ENCODE measurements at regions not wholly inside any gene's neighbourhood (a gene's known extent, or its start where the extent isn't known, plus 50 kb on each side); places are given as distances from the start of the nearest gene placed in this dataset.
"Not testable (repeated sequence)": the region's sequence is repeated elsewhere in the genome, so short reads cannot be mapped to it uniquely, and the experiment has no call there.

DNA sequence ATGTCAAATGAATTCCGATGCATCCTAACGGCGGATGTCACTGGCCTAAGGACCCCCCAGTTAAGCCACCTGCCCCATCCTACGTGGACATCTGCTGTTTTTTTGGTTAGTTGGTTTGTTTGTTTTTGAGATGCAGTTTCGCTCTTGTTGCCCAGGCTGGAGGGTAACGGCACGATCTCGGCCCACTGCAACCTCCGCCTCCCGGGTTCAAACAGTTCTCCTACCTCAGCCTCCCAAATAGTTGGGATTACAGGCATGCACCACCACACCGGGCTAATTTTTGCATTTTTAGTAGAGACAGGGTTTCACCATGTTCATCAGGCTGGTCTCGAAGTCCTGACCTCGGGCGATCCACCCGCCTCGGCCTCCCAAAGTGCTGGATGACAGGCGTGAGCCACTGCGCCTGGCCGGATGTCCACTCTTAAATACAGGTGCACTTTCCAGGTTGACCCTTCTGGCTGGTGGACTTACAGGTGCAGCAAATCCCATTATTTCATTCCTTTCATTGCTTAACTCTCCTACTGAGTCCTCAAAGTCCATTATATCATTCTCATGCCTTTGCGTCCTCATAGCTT is 206.2 kb downstream of the CRLF2 start:
- no peak for DNase-seq

DNA sequence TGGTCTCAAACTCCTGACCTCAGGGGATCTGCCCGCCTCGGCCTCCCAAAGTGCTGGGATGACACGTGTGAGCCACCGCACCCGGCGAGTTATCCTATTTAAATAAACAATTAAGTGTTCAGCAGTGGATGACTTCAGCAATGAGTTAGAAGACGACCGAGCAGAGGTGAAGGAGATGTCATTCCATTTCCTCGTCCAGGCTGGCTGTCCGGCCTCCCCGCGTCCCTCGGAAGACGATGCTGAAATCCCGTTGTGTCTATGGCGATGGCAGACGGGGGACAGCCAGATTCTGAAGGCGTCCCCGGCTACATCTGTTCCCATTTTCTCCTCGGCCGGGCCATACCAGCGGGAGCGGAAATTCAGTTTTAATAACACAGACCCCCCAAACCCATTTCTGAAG is 209.8 kb downstream of the CRLF2 start:
- no peak for DNase-seq

DNA sequence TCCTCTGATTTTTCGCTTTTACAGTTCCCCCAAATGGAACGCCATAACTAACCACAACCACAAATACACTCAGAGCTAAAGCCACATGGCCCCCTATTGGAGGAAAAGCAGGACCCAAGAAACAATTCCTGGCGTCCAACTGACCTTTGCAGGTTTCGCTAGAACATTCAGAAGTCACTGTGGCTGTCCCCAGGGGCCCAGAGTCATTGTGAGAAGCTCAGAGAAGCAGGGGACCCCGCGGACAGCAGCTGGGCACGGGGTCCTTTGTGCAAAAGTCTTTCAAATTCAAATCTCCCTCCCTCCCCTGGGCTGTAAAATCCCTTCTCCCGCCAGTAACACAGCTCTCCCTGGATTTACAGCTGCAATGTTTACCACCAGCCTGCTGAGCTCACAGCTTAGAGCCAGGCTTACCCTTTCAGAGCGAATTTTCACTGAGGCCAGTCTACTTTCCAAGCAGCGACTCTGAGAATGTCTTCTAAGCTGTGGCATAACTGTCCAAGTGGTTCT is 214.8 kb downstream of the CRLF2 start:
- DNase-seq, result no peak

DNA sequence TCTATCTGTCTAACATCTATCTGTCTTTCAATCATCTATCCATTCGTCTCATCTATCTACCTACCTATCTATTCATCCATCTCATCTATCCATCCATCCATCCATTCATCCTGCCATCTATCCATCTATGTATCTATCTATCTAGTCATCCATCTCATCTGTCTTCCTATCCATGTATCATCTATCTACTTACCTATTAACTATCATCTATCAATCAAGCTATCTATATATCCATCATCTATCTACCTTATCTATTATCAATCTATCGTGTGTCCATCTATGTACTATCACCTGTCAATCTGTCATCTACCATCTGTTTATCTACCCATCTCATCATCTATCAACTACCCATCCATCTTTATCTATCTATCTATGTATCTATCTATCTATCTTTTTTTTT is 217.7 kb downstream of the CRLF2 start:
- no peak for DNase-seq

DNA sequence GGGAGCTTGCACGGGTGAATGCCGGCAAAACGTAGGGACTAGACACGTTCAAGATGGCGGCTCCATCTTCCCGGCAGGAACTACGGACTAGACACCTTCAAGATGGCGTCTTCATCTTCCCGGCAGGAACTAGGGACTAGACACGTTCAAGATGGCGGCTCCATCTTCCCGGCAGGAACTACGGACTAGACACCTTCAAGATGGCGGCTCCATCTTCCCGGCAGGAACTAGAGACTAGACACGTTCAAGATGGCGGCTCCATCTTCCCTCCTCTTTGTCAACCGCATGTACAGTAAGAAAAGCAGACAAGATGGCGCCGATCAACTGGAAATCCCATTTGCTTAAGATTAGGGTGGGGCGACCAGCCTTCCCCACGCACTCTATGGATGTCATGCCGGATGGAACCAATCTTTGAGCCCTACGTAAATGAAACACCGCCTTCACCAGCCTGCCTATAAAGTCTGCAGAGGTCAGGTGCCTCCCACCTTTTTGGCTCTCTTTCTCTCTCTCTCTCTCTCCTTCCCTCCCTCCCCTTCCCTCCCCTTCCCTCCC is 222.4 kb downstream of the CRLF2 start:
- no peak for DNase-seq

DNA sequence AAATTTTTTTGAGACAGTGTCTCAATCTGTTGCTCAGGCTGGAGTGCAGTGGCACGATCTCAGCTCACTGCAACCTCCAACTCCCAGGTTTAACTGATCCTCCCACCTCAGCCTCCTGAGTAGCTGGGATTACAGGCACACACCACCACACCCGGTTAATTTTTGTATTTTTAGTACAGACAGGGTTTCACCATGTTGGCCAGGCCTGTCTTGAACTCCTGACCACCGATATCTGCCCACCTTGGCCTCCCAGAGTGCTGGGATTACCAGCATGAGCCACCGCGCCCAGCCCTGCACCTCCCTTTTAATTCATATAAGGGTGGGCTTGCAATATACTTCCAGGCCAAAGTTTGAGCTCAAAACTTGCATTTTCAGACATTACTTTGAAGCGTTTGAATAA is 223.9 kb downstream of the CRLF2 start:
- DNase-seq, result not testable (repeated sequence)

DNA sequence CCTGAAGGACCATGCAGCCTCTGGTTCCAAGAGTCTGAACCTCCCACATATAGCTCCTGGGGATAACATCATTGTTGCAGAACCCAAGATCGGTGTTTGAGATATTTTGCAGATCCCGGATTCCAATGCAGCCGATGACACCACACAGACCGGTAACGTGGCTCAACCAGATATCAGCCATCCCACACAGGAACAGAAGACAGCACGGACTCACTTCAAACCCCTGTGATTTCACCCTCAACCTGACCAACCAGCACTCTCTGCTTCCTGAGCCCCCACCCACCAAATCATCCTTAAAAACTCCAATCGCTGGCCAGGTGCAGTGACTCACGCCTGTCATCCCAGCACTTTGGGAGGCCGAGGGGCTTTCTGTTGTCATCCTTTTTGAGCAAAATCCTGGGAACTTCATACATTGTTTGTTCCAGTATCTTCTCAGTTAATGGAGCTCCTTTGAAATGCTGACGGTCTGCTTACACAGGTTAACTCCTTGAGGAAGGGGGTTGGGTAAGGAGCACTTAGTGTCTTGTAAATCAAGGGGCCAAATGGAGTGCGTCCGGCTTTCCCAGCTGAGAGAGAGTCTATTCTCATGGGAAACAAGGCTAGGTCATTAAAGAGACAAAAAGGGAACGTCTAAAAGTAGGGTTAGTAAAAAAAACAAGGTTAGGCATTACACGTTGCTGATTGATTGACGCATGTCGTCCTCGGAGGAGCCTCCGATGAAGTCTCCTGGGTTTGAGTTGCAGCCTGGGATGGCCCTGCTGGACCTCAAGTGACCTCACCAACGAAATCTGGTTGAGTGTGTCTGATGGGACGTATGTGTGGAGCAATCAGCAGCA is 230.4 kb downstream of the CRLF2 start:
- no peak for DNase-seq

DNA sequence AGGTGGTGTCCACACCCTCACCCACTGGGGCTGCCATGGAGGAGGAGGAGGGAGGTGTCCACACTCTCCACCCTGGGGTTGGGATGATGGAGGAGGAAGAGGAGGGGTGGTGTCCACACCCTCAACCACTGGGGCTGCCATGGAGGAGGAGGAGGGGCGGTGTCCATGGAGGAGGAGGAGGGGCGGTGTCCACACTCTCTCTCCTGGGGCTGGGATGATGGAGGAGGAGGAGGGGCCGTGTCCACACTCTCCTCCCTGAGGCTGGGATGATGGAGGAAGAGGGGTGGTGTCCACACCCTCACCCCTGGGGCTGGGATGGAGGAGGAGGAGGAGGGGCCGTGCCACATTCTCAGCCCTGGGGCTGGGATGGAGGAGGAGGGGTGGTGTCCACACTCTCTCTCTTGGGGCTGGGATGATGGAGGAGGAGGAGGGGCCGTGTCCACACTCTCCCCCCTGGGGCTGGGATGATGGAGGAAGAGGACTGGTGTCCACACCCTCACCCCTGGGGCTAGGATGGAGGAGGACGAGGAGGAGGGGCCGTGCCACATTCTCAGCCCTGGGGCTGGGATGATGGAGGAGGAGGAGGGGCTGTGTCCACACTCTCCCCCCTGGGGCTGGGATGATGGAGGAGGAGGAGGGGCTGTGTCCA is 231.7 kb downstream of the CRLF2 start:
- DNase-seq, result no peak

DNA sequence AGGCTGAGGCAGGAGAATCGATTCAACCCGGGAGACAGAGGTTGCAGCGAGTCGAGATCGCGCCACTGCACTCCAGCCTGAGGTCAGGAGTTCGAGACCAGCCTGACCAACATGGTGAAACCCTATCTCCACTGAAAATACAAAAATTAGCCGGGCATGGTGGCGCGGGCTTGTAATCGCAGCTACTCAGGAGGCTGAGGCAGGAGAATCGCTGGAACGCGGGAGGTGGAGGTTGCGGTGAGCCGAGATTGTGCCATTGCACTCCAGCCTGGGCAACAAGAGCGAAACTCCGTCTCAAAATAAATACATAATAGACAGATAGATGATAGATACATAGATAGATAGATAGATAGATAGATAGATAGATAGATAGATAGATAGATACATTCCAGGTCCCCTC is 233.3 kb downstream of the CRLF2 start:
- not testable (repeated sequence) for DNase-seq

DNA sequence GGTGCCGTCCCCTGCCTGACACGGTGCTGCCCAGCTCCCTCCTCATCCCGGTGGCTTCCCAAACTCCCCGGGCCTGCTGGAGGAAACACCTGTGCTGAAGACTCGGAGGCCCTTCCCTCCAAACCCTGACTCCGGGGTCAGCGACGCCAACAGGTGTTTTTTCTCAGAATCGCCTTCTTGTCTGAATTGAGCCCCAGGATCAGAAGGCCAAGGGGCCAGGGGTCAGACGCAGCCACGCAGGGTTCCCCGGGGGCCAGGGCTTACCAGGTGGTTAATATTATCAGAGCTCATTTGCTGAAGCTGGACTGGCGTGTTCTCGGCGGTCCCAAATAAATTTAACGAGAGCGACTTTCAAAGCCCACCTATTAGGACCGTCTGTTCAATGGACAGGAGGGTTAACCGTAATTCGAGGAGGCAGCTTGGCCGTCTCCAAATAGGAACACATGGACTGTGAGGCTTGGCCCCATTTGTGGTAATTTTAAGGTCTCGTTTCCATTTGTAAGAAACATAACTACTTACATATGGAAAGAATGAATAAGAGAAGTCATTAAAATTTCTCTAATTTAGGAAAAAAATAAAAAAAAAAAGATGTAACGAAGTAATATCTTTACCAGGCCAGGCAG is 239.3 kb downstream of the CRLF2 start:
- no peak for DNase-seq

DNA sequence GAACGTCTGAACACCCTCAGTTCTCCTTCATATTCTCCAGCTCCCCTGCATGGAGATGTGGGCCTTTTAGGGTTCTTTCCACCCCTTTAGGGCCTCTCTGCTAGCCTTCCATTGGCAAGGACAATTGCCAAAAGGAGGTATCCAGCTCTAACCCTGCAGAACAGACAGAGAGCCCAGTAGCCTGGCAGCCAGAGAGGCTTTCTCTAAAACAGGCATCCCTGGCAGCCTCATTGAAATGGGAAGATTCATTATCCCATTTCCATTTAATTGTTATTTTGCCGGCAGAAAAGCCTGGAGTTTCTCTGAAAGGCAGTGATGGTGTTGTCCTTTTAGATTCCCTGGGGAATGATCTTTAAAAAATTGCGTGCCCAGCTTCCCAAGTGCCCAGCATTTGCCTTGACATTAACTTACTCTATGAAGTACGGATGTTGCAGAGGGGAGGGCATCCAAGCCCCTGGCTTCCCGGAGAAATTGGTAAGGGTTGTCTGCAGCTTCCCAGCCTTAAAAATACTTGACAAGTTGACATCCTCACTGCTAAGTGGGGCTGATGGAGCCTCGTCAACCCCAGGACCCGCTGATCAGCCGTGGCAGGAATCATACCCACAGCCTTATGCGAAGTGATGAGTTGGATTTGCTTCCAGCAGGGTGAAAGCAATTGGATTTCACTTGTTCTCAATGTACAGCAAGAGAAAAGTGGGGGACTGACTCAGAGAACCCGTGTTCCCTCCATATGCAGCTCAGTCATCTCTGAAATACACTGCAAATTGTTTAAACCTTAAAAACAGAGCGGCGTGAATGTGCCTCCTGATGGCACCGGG is 244.1 kb downstream of the CRLF2 start:
- no peak for DNase-seq

DNA sequence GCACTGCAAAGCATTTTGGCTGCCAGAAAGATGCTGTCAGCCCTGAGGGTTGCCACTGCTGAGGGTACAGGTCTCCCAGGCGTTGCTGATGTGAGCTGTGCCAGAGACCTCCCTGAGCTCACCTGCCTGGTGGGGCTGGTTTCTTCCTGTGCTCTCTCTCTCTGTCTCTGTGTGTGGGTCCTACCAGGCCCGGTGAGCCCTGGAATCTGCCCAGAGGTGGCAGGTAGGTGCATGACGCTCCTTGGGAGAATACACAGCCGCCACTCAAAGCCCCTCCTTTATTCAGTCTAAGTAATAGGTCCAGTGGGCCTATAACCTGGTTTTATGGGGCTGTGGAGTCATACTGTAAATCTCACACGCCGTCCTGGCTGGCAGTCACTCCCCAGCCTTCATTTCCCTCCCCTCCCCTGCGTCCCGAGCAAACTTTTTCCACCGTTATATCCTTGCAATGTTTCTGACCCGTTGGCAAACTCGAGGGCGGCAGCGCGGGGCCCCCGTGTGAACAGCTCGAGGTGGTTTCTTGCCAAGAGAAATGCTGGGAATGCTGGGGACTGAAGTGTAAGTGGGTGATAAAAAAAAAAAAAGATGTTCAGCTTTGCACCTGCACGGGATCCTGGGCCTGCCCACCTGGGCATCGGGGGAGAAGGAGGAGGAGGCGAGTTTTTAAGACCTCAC is 245.9 kb downstream of the CRLF2 start:
- no peak for DNase-seq

DNA sequence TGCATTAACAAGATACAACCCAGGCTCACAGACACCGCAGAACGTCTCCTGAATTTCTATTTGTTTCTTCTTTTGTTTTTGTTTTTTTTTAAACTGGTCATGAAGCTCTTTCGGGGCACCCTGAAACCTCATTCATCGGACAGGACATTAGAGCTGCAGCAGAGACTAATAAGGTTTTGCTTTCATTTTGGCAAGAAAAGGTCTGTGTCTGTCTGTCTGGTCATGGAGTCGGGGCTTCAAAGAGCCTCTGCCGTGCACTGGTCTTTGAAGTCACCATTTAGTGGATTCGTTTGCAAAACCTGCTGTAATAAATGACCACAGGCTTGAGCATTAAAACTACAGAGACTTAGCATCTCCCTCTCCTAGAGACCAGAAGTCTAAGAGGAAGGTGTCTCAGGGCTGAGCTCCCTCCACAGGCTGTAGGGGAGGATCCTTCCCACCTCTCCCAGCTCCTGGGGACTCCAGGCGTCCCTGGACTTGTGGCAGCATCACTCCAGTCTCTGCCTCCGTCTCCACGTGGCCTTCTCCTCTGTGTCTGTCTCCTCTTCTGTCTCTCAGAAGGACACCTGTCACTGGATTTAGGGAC is 247.5 kb downstream of the CRLF2 start:
- DNase-seq, result no peak

DNA sequence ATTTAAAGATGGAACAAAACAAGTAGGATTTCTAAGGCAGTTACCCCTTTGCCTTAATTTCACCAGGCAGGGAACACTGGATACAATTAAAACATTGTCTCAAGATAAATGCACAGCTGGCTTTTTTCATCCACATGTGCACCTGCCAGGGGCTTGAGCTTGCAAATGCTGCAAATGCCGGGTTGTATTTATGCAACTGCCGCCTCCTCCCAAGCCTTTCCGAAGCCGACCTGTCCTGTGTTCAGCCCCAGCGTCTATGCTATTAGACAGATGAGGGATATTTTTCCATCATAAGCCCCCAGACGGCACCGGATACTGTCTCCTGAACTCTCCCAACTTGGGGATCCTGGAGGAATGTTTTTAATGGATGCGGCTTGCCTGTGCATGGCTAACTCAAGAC is 251.6 kb downstream of the CRLF2 start:
- DNase-seq, result no peak

DNA sequence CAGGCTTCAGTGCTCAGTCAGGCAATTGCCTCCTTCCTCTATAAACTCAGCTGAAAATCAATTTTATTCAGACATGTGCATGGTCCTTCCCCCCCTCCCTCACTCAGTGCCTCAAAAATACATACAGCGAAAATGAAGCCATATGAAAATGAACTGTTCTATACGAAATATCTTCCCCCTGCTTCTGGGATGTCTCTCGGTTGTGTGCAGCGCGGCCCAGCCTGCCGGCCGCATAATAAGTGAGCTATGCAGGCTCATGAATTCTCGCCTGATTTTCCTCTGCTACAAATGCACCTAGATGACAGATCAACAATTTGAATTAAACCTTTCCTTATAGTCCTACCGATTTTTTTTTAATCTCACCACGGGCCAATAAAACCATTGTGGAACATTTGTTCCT is 252.9 kb downstream of the CRLF2 start:
- no peak for DNase-seq

DNA sequence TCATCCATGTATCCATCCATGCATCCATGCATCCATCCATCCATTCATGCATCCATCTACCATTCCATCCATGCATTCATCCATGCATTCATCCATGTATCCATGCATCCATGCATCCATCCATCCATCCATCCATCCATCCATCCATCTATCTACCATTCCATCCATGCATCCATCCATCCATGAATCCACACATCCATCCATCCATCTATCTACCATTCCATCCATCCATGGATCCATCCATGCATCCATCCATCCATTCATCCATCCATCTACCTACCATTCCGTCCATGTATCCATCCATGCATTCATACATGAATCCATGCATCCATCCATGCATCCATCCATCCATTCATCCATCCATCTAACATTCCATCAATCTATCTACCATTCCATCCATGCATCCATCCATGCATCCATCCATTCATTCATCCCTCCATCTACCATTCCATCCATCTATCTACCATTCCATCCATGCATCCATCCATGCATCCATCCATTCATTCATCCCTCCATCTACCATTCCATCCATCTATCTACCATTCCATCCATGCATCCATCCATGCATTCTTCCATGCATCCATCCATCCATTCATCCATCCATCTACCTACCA is 257.2 kb downstream of the CRLF2 start:
- not testable (repeated sequence) for DNase-seq

DNA sequence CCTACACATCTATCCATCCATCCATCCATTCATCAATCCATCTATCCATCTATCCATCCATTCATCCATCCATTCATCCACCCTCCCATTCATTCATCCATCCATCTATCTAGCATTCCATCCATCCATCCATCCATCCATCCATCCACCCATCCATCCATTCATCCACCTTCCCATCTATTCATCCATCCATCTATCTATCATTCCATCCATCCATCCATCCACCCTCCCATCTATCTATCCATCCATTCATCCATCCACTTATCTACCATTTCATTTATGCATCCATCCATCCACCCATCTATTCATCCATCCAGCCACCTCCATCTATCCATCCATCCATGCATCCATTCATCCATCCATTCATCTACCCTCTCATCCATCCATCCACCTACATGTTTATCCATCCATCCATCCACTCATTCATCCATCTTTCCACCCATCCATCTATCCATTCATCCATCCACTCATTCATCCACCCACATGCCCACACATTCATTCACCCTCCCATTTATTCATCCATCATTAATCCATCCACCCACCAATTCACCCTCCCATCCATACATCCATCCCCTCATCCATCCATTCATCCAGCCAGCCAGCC is 258.5 kb downstream of the CRLF2 start:
- DNase-seq, result no peak

DNA sequence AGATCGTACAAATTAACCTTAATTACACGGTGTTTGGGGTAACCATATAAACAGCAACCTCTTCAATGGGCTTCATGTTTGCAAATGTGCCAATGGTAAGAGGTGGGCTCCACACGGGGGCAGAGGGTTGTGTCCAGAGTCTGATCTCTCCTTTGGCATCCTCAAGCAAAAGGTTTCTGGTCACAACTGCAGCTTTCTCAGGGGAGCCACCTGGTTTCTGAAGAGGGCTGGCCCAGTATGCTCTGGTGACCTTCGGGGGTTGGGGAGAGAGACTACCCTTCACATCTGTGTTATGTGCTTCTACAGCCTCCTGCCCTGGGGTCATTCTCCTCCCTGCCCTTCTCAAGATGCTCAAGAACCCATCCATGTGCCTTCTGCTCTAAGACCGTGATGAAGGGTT is 259.6 kb downstream of the CRLF2 start:
- no peak for DNase-seq

DNA sequence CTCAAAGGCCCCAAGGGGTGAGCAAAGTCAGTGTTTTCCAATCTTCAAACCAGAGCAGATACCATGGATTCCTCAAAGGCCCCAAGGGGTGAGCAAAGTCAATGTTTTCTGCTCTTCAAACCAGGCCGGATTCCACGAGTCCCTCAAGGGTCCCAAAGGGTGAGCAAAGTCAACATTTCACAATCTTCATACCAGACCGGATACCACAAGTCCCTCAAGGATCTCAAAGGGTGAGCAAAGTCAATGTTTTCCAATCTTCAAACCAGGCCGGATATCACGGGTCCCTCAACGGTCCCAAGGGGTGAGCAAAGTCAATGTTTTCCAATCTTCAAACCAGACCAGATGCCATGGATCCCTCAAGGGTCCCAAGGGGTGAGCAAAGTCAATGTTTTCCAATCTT is 265.2 kb downstream of the CRLF2 start:
- not testable (repeated sequence) for DNase-seq

DNA sequence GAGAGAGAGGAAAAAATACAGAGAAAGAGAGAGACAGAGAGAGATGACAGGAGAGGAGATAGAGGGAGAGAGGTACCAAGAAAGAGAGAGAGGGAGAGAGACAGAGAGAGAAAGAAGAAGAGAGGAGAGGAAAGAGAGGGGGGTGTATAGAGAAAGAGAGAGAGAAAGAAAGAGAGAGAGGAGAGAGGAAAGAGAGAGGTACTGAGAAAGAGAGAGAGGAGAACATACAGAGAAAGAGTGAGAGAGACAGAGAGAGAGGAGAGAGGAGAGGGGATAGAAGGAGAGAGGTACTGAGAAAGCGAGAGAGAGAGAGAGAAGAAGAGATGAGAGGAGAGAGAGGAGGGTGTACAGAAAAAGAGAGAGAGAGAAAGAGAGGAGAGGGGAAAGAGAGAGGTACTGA is 269.4 kb downstream of the CRLF2 start:
- no peak for DNase-seq

All from activated CD8-positive, alpha-beta memory T cell treated with anti-CD3 and anti-CD28 coated beads, Interleukin-2, amount 50 U/mL, for 48 hours (primary cell).